HCT116 (cell line): ENCODE measurements at regions not wholly inside any gene's neighbourhood (a gene's known extent, or its start where the extent isn't known, plus 50 kb on each side); places are given as distances from the start of the nearest gene placed in this dataset.

Source experiments
- ATAC-seq: fragments of 200-7000 bp; cut with Tn5 transposase; 2 replicates; pipeline ENCODE4 v1.9.1; 2020; ENCODE audit warnings: mild to moderate bottlenecking, moderate library complexity
- BruUV-seq: library from RNA; stranded (reverse); fragments of 400-500 nt; replicated peaks from 2 replicates; lab custom pipeline; 2021; lab: Mats Ljungman, UMichigan
- CTCF ChIA-PET: fragments of 300-600 bp; sonication (Branson Sonifier 250); formaldehyde crosslinking; loops from one replicate; lab custom pipeline; 2021; ENCODE audit warnings: antibody characterized with exemption; lab: Charles Lee
- POLR2A ChIA-PET: fragments of 300-600, 350-600 bp; sonication (Branson Sonifier 250); formaldehyde crosslinking; loops from one replicate; lab custom pipeline; 2021; ENCODE audit warnings: antibody characterized with exemption; lab: Charles Lee
- RAD21 ChIA-PET, 2 experiments: fragments of 300-600 bp; sonication (Branson Sonifier 250); formaldehyde crosslinking; loops; one replicate each; lab custom pipeline; 2023; ENCODE audit warnings: low total read pairs in 2 of 2; ENCODE audit not compliant: uncharacterized antibody in 2 of 2, unreplicated experiment in 2 of 2, low non-redundant PET in 1 of 2; lab: Charles Lee
- DNase-seq: peaks from one replicate; pipeline ENCODE4 v3.0.0-alpha.2; 2010; ENCODE audit warnings: low read depth, low spot score
- H2AFZ ChIP-seq: fragments of 200-600 bp; shearing (Covaris generic), sonication (generic); 2 replicates; pipeline ENCODE4 v1.6.1; 2017; ENCODE audit warnings: low read depth, mixed run types, mixed read lengths, antibody characterized with exemption, low read length; ENCODE audit not compliant: poor library complexity, severe bottlenecking
- H3K27ac ChIP-seq: 2 replicates; pipeline ENCODE4 v1.5.1; 2012; ENCODE audit warnings: low read depth, low read length
- H3K27me3 ChIP-seq: fragments of 200-600 bp; sonication (generic); 2 replicates; pipeline ENCODE4 v1.6.1; 2016; ENCODE audit warnings: mixed run types, low read length, mixed read lengths; ENCODE audit not compliant: insufficient read depth
- H3K36me3 ChIP-seq, 2 experiments: fragments of 200-500 bp in 1 of 2; fragments of 200-600 bp in 1 of 2; sonication (Bioruptor generic) in 1 of 2; sonication (generic) in 1 of 2; 2 replicates each; pipeline versions ENCODE4 v1.5.1 to v1.6.1; 2014 to 2016; ENCODE audit warnings: low read length in 2 of 2, inconsistent platforms in 1 of 2, mixed read lengths in 1 of 2, mixed run types in 1 of 2; ENCODE audit not compliant: insufficient read depth in 2 of 2, control insufficient read depth in 1 of 2
- H3K4me1 ChIP-seq, 2 experiments: fragments of 200-600 bp in 1 of 2; sonication (generic) in 1 of 2; 2 replicates each; pipeline versions ENCODE4 v1.5.1 to v1.6.1; 2012 to 2017; ENCODE audit warnings: low read length in 2 of 2, inconsistent platforms in 1 of 2, mild to moderate bottlenecking in 1 of 2, mixed read lengths in 1 of 2, mixed run types in 1 of 2, moderate library complexity in 1 of 2; ENCODE audit not compliant: insufficient read depth in 2 of 2, control insufficient read depth in 1 of 2
- H3K4me2 ChIP-seq: fragments of 200-600 bp; sonication (generic); 2 replicates; pipeline ENCODE4 v1.6.1; 2017; ENCODE audit warnings: mixed run types, low read length, mixed read lengths
- H3K4me3 ChIP-seq, 2 experiments: fragments of 200-600 bp in 1 of 2; sonication (generic) in 1 of 2; replicated peaks in 1 of 2; 2 replicates each; pipeline ENCODE4 v1.5.1; 2011 to 2016; ENCODE audit warnings: low read length in 2 of 2, control low read depth in 1 of 2, low read depth in 1 of 2, mild to moderate bottlenecking in 1 of 2, mixed read lengths in 1 of 2, mixed run types in 1 of 2
- H3K79me2 ChIP-seq: fragments of 200-600 bp; sonication (generic); 2 replicates; pipeline ENCODE4 v1.6.1; 2017; ENCODE audit warnings: mild to moderate bottlenecking, mixed run types, low read length, moderate library complexity, mixed read lengths; ENCODE audit not compliant: insufficient read depth
- H3K9ac ChIP-seq: fragments of 200-600 bp; sonication (generic); 2 replicates; pipeline ENCODE4 v1.6.1; 2016; ENCODE audit warnings: low read length, mixed read lengths
- H3K9me2 ChIP-seq: fragments of 200-600 bp; sonication (generic), shearing (Covaris generic); 2 replicates; pipeline ENCODE4 v1.6.1; 2017; ENCODE audit warnings: mixed run types, mild to moderate bottlenecking, moderate library complexity; ENCODE audit not compliant: insufficient read depth
- H3K9me3 ChIP-seq, 2 experiments: fragments of 200-500 bp in 1 of 2; fragments of 200-600 bp in 1 of 2; sonication (Bioruptor generic) in 1 of 2; sonication (generic) in 1 of 2; 2 replicates each; pipeline ENCODE4 v1.6.1; 2014 to 2017; ENCODE audit warnings: low read length in 2 of 2, mixed read lengths in 2 of 2, inconsistent platforms in 1 of 2, low read depth in 1 of 2, mild to moderate bottlenecking in 1 of 2, mixed run types in 1 of 2, moderate library complexity in 1 of 2; ENCODE audit not compliant: control insufficient read depth in 1 of 2, insufficient read depth in 1 of 2
- H4K20me1 ChIP-seq: fragments of 200-600 bp; sonication (generic), shearing (Covaris generic); 2 replicates; pipeline ENCODE4 v1.6.1; 2017; ENCODE audit warnings: mixed run types, mild to moderate bottlenecking, moderate library complexity; ENCODE audit not compliant: insufficient read depth
- CBX3 ChIP-seq: IDR thresholded peaks from 2 replicates; pipeline ENCODE4 v1.6.1; 2012; ENCODE audit warnings: low read depth
- EGR1 ChIP-seq: IDR thresholded peaks from 2 replicates; pipeline ENCODE4 v1.6.1; 2012; ENCODE audit warnings: low read depth
- ELF1 ChIP-seq: IDR thresholded peaks from 2 replicates; pipeline ENCODE4 v1.6.1; 2012; ENCODE audit warnings: low read depth, borderline replicate concordance
- EZH2 ChIP-seq: fragments of 200-600 bp; sonication (generic); IDR thresholded peaks from 2 replicates; pipeline ENCODE4 v1.6.1; 2017; ENCODE audit warnings: antibody characterized with exemption, mixed run types
- EZH2phosphoT487 ChIP-seq: fragments of 200-600 bp; IDR thresholded peaks from 2 replicates; pipeline ENCODE4 v1.6.1; 2018; ENCODE audit warnings: antibody characterized with exemption, borderline replicate concordance
- FOSL1 ChIP-seq: IDR thresholded peaks from 2 replicates; pipeline ENCODE4 v1.6.1; 2012; ENCODE audit warnings: low read depth
- POLR2A ChIP-seq: IDR thresholded peaks from 2 replicates; pipeline ENCODE4 v1.7.0; 2011; ENCODE audit warnings: borderline replicate concordance; ENCODE audit not compliant: insufficient read depth, insufficient read length; ENCODE audit errors: extremely low read depth
- SIN3A ChIP-seq: IDR thresholded peaks from 2 replicates; pipeline ENCODE4 v1.6.1; 2012; ENCODE audit warnings: low read depth
- TCF7L2 ChIP-seq: IDR thresholded peaks from 2 replicates; pipeline ENCODE4 v1.7.0; 2011; ENCODE audit warnings: borderline replicate concordance, inconsistent platforms; ENCODE audit not compliant: insufficient read depth, insufficient read length; ENCODE audit errors: extremely low read depth
- ZFX ChIP-seq: fragments of 450-650 bp; IDR thresholded peaks from 2 replicates; pipeline ENCODE4 v1.6.1; 2017
- intact Hi-C: fragments of 100-400 bp; cut with micrococcal nuclease; formaldehyde crosslinking; loops from 2 replicates; pipeline ENCODE4 v1.10.0; 2022
- TF ChIP-seq, protein P1 (sequence below): IDR thresholded peaks from 2 replicates; pipeline ENCODE4 v1.6.1; 2012; ENCODE audit warnings: low read depth
- TF ChIP-seq, protein P2 (sequence below): IDR thresholded peaks from 2 replicates; pipeline ENCODE4 v1.6.1; 2011; ENCODE audit warnings: mild to moderate bottlenecking, low read length, moderate library complexity; ENCODE audit not compliant: insufficient replicate concordance; ENCODE audit errors: extremely low read depth
- TF ChIP-seq, protein P3 (sequence below): IDR thresholded peaks from 2 replicates; pipeline ENCODE4 v1.6.1; 2012
- TF ChIP-seq, protein P4 (sequence below), 3 experiments: fragments of 200-600 bp in 1 of 3; sonication (generic) in 1 of 3; IDR thresholded peaks in 2 of 3; conservative IDR thresholded peaks in 1 of 3; 2 replicates each; pipeline ENCODE4 v1.5.1; 2012 to 2017; ENCODE audit warnings: low read depth in 2 of 3, low read length in 2 of 3, antibody characterized with exemption in 1 of 3, borderline replicate concordance in 1 of 3, control low read depth in 1 of 3, mild to moderate bottlenecking in 1 of 3, mixed read lengths in 1 of 3, mixed run types in 1 of 3, moderate library complexity in 1 of 3; ENCODE audit not compliant: insufficient read depth in 1 of 3
- TF ChIP-seq, protein P5 (sequence below): IDR thresholded peaks from 2 replicates; pipeline ENCODE4 v1.6.1; 2012

DNA sequence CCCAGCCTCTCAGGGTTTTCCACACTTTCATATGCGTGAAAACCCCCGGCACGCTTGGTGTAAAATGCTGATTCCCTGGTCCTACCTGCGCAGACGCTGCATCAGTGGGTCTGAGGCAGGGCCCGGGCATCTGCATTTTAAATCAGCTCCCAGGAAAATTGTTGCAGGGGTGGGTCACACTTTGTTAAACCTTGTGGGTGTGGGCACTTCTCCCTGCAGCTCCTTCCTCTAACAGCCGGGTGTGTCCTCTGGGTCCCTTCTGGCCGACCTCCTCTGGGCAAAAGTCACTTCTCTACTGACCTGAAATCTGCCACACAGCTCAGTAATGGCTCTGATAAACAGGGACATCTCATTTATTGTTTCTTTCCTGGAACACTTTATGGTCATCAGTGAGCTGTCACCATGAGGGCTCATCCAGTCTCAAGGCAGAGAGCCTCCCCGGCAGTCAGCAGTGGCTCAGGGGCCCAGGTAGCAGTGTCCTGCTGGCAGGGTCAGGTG lies 52.8 kb upstream of the TMPRSS2 start:
- no peak for TF ChIP-seq FOSL1
- TF ChIP-seq, protein P1, sequence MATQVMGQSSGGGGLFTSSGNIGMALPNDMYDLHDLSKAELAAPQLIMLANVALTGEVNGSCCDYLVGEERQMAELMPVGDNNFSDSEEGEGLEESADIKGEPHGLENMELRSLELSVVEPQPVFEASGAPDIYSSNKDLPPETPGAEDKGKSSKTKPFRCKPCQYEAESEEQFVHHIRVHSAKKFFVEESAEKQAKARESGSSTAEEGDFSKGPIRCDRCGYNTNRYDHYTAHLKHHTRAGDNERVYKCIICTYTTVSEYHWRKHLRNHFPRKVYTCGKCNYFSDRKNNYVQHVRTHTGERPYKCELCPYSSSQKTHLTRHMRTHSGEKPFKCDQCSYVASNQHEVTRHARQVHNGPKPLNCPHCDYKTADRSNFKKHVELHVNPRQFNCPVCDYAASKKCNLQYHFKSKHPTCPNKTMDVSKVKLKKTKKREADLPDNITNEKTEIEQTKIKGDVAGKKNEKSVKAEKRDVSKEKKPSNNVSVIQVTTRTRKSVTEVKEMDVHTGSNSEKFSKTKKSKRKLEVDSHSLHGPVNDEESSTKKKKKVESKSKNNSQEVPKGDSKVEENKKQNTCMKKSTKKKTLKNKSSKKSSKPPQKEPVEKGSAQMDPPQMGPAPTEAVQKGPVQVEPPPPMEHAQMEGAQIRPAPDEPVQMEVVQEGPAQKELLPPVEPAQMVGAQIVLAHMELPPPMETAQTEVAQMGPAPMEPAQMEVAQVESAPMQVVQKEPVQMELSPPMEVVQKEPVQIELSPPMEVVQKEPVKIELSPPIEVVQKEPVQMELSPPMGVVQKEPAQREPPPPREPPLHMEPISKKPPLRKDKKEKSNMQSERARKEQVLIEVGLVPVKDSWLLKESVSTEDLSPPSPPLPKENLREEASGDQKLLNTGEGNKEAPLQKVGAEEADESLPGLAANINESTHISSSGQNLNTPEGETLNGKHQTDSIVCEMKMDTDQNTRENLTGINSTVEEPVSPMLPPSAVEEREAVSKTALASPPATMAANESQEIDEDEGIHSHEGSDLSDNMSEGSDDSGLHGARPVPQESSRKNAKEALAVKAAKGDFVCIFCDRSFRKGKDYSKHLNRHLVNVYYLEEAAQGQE, result no peak
- TF ChIP-seq, protein P2, sequence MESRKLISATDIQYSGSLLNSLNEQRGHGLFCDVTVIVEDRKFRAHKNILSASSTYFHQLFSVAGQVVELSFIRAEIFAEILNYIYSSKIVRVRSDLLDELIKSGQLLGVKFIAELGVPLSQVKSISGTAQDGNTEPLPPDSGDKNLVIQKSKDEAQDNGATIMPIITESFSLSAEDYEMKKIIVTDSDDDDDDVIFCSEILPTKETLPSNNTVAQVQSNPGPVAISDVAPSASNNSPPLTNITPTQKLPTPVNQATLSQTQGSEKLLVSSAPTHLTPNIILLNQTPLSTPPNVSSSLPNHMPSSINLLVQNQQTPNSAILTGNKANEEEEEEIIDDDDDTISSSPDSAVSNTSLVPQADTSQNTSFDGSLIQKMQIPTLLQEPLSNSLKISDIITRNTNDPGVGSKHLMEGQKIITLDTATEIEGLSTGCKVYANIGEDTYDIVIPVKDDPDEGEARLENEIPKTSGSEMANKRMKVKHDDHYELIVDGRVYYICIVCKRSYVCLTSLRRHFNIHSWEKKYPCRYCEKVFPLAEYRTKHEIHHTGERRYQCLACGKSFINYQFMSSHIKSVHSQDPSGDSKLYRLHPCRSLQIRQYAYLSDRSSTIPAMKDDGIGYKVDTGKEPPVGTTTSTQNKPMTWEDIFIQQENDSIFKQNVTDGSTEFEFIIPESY, result no peak
- TF ChIP-seq ELF1, result no peak
- no peak for TF ChIP-seq ZFX
- TF ChIP-seq, protein P3, sequence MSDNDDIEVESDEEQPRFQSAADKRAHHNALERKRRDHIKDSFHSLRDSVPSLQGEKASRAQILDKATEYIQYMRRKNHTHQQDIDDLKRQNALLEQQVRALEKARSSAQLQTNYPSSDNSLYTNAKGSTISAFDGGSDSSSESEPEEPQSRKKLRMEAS, result no peak
- TF ChIP-seq, protein P4, sequence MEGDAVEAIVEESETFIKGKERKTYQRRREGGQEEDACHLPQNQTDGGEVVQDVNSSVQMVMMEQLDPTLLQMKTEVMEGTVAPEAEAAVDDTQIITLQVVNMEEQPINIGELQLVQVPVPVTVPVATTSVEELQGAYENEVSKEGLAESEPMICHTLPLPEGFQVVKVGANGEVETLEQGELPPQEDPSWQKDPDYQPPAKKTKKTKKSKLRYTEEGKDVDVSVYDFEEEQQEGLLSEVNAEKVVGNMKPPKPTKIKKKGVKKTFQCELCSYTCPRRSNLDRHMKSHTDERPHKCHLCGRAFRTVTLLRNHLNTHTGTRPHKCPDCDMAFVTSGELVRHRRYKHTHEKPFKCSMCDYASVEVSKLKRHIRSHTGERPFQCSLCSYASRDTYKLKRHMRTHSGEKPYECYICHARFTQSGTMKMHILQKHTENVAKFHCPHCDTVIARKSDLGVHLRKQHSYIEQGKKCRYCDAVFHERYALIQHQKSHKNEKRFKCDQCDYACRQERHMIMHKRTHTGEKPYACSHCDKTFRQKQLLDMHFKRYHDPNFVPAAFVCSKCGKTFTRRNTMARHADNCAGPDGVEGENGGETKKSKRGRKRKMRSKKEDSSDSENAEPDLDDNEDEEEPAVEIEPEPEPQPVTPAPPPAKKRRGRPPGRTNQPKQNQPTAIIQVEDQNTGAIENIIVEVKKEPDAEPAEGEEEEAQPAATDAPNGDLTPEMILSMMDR (IDR thresholded peaks at IDR 0.05 in 2 of 3, conservative IDR thresholded peaks at IDR 0.05 in 1 of 3; ENCODE audit: borderline replicate concordance in 1 of 3, insufficient read depth in 1 of 3, low read depth in 2 of 3, low read length in 2 of 3), result no peak
- TF ChIP-seq SIN3A, result no peak
- no peak for TF ChIP-seq TCF7L2
- no peak for TF ChIP-seq EGR1
- no peak for TF ChIP-seq EZH2
- TF ChIP-seq EZH2phosphoT487, result no peak
- TF ChIP-seq CBX3, result no peak
- TF ChIP-seq POLR2A, result no peak
- TF ChIP-seq, protein P5, sequence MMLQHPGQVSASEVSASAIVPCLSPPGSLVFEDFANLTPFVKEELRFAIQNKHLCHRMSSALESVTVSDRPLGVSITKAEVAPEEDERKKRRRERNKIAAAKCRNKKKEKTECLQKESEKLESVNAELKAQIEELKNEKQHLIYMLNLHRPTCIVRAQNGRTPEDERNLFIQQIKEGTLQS, result no peak
- CTCF ChIA-PET, result no interaction called here
- no peaks in the 10 kb centered on the region for H3K36me3 ChIP-seq
- H3K27ac ChIP-seq, result no peak overlapping the region
- no peak overlapping the region for H3K4me2 ChIP-seq
- no peaks in the 10 kb centered on the region for H3K9me3 ChIP-seq
- POLR2A ChIA-PET, result no interaction called here
- no peak for DNase-seq
- H3K4me3 ChIP-seq, result no peak overlapping the region
- BruUV-seq, result no TSS peak
- H3K4me1 ChIP-seq, result no peaks in the 10 kb centered on the region
- H3K9ac ChIP-seq, result no peak overlapping the region
- H3K9me2 ChIP-seq, result no peaks in the 10 kb centered on the region
- peaks cover 5% of the 10 kb centered on the region; the same call in 1 of the 2 replicates for H3K27me3 ChIP-seq
- H4K20me1 ChIP-seq, result no peaks in the 10 kb centered on the region
- no peak for ATAC-seq
- intact Hi-C loops, result no loop called here
- RAD21 ChIA-PET, result no interaction called here
- no peak overlapping the region for H2AFZ ChIP-seq
- no peaks in the 10 kb centered on the region for H3K79me2 ChIP-seq
